Mucosa of rectum (tissue), 2 donors: ENCODE measurements at regions not wholly inside any gene's neighbourhood (a gene's known extent, or its start where the extent isn't known, plus 50 kb on each side); places are given as distances from the start of the nearest gene placed in this dataset.

ENCODE experiments used
- H3K27ac ChIP-seq, 2 donors: one replicate each; pipeline ENCODE4 v1.7.0; 2013; ENCODE audit warnings: inconsistent platforms in 2 of 2, low read depth in 2 of 2, low read length in 2 of 2
- H3K27me3 ChIP-seq, 2 donors: one replicate each; pipeline ENCODE4 v1.7.0; 2013; ENCODE audit warnings: low read length in 2 of 2; ENCODE audit not compliant: control insufficient read depth in 2 of 2, insufficient read depth in 2 of 2
- H3K36me3 ChIP-seq, 2 donors: one replicate each; pipeline ENCODE4 v1.7.0; 2013; ENCODE audit warnings: low read length in 2 of 2; ENCODE audit not compliant: control insufficient read depth in 2 of 2, insufficient read depth in 2 of 2
- H3K4me1 ChIP-seq, 2 donors: one replicate each; pipeline ENCODE4 v1.7.0; 2013; ENCODE audit warnings: low read length in 2 of 2, mild to moderate bottlenecking in 1 of 2; ENCODE audit not compliant: control insufficient read depth in 2 of 2, insufficient read depth in 2 of 2
- H3K4me3 ChIP-seq, 2 donors: one replicate each; pipeline ENCODE4 v1.7.0; 2013; ENCODE audit warnings: low read length in 2 of 2
- H3K9ac ChIP-seq, 2 donors: one replicate each; pipeline ENCODE4 v1.7.0; 2013; ENCODE audit warnings: low read length in 2 of 2, low read depth in 1 of 2, mild to moderate bottlenecking in 1 of 2
- H3K9me3 ChIP-seq, 2 donors: one replicate each; pipeline ENCODE4 v1.7.0; 2013; ENCODE audit warnings: low read length in 2 of 2; ENCODE audit not compliant: control insufficient read depth in 2 of 2
- donor health status: healthy.
- donor health status: Normal muscosa, but diverticular disease.

- Histone ChIP-seq H3K4me3 (no peak overlapping the region), H3K9me3 (no peaks in the 10 kb centered on the region), H3K4me1 (no peaks in the 10 kb centered on the region), H3K27me3 (no peaks in the 10 kb centered on the region), H3K9ac (no peak overlapping the region), H3K27ac (no peak overlapping the region), H3K36me3 (no peaks in the 10 kb centered on the region)
These were observed 271.2 kb upstream of the NAV3 start for GRCh38 chr12:77559400-77560074.

- no peak overlapping the region for H3K27ac ChIP-seq
- H3K4me1 ChIP-seq: no peaks in the 10 kb centered on the region
- no peaks in the 10 kb centered on the region for H3K9me3 ChIP-seq
- no peak overlapping the region for H3K9ac ChIP-seq
- no peaks in the 10 kb centered on the region for H3K27me3 ChIP-seq
- H3K4me3 ChIP-seq: no peak overlapping the region
- H3K36me3 ChIP-seq: no peaks in the 10 kb centered on the region
These were observed 275.6 kb upstream of the NAV3 start for GRCh38 chr12:77555074-77555473.

GRCh38 chr12:77553976-77554619, 276.6 kb upstream of the NAV3 start:
- H3K4me3 ChIP-seq: no peak overlapping the region
- no peaks in the 10 kb centered on the region for H3K27me3 ChIP-seq
- no peaks in the 10 kb centered on the region for H3K9me3 ChIP-seq
- no peak overlapping the region for H3K9ac ChIP-seq
- no peaks in the 10 kb centered on the region for H3K4me1 ChIP-seq
- no peak overlapping the region for H3K27ac ChIP-seq
- no peaks in the 10 kb centered on the region for H3K36me3 ChIP-seq

- Histone ChIP-seq H3K36me3 (no peaks in the 10 kb centered on the region), H3K27me3 (no peaks in the 10 kb centered on the region), H3K9ac (no peak overlapping the region), H3K9me3 (no peaks in the 10 kb centered on the region), H3K27ac (no peak overlapping the region), H3K4me3 (no peak overlapping the region), H3K4me1 (no peaks in the 10 kb centered on the region)
These were observed 281.1 kb upstream of the NAV3 start for GRCh38 chr12:77549383-77550128.

GRCh38 chr12:77548797-77549196, 281.9 kb upstream of the NAV3 start:
- Histone ChIP-seq H3K9ac (no peak overlapping the region), H3K27me3 (no peaks in the 10 kb centered on the region), H3K27ac (no peak overlapping the region), H3K4me3 (no peak overlapping the region), H3K4me1 (no peaks in the 10 kb centered on the region), H3K9me3 (no peaks in the 10 kb centered on the region), H3K36me3 (no peaks in the 10 kb centered on the region)

- H3K36me3 ChIP-seq: no peaks in the 10 kb centered on the region
- no peaks in the 10 kb centered on the region for H3K9me3 ChIP-seq
- H3K27me3 ChIP-seq: no peaks in the 10 kb centered on the region
- H3K9ac ChIP-seq: no peak overlapping the region
- H3K4me1 ChIP-seq: no peaks in the 10 kb centered on the region
- no peak overlapping the region for H3K4me3 ChIP-seq
- H3K27ac ChIP-seq: no peak overlapping the region
These were observed 290.6 kb upstream of the NAV3 start for GRCh38 chr12:77540097-77540496.

GRCh38 chr12:77537663-77538062, 293.0 kb upstream of the NAV3 start:
- Histone ChIP-seq H3K4me1 (no peaks in the 10 kb centered on the region), H3K4me3 (no peak overlapping the region), H3K27ac (no peak overlapping the region), H3K27me3 (no peaks in the 10 kb centered on the region), H3K9me3 (no peaks in the 10 kb centered on the region), H3K9ac (no peak overlapping the region), H3K36me3 (no peaks in the 10 kb centered on the region)

- H3K9ac ChIP-seq: no peak overlapping the region
These were observed 295.0 kb upstream of the NAV3 start for GRCh38 chr12:77535734-77536133.

GRCh38 chr12:77531912-77532311, 298.8 kb upstream of the NAV3 start:
- no peaks in the 10 kb centered on the region for H3K27me3 ChIP-seq
- no peak overlapping the region for H3K27ac ChIP-seq
- no peaks in the 10 kb centered on the region for H3K4me1 ChIP-seq
- no peaks in the 10 kb centered on the region for H3K9me3 ChIP-seq
- no peaks in the 10 kb centered on the region for H3K36me3 ChIP-seq
- no peak overlapping the region for H3K4me3 ChIP-seq
- no peak overlapping the region for H3K9ac ChIP-seq

More at GRCh38 chr12:77535734-77536133, 295.0 kb upstream of the NAV3 start:
- H3K4me1 ChIP-seq: no peaks in the 10 kb centered on the region
- H3K4me3 ChIP-seq: no peak overlapping the region
- no peaks in the 10 kb centered on the region for H3K36me3 ChIP-seq
- H3K27ac ChIP-seq: no peak overlapping the region
- no peaks in the 10 kb centered on the region for H3K27me3 ChIP-seq
- H3K9me3 ChIP-seq: no peaks in the 10 kb centered on the region

- H3K27me3 ChIP-seq: no peaks in the 10 kb centered on the region
- H3K9ac ChIP-seq: no peak overlapping the region
- H3K27ac ChIP-seq: no peak overlapping the region
- no peaks in the 10 kb centered on the region for H3K9me3 ChIP-seq
- H3K4me1 ChIP-seq: no peaks in the 10 kb centered on the region
- H3K36me3 ChIP-seq: no peaks in the 10 kb centered on the region
- no peak overlapping the region for H3K4me3 ChIP-seq
These were observed 308.4 kb upstream of the NAV3 start for GRCh38 chr12:77522247-77522646.
